C1 segment of cervical spinal cord (tissue), 14 donors: ENCODE measurements at regions not wholly inside any gene's neighbourhood (a gene's known extent, or its start where the extent isn't known, plus 50 kb on each side); places are given as distances from the start of the nearest gene placed in this dataset.
"Not testable (repeated sequence)": the region's sequence is repeated elsewhere in the genome, so short reads cannot be mapped to it uniquely, and the experiment has no call there.

Source experiments
- DNase-seq, 14 donors: peaks; one replicate each; lab custom pipeline; 2025; lab: John Stamatoyannopoulos, UW

GRCh38 chr16:22710326-22710725 is 103.6 kb upstream of the HS3ST2 start:
- DNase-seq = no peak

GRCh38 chr16:22711847-22712246 is 102.1 kb upstream of the HS3ST2 start:
- no peak for DNase-seq

- no peak for DNase-seq
Observed at GRCh38 chr16:22712471-22712870, 101.5 kb upstream of the HS3ST2 start.

- not testable (repeated sequence) for DNase-seq
Observed at GRCh38 chr16:22718598-22718997, 95.4 kb upstream of the HS3ST2 start.

- no peak for DNase-seq
Observed at GRCh38 chr16:22719945-22720344, 94.0 kb upstream of the HS3ST2 start.

- DNase-seq = no peak
Observed at GRCh38 chr16:22721511-22722100, 92.4 kb upstream of the HS3ST2 start.

GRCh38 chr16:22722551-22723541 is 91.1 kb upstream of the HS3ST2 start:
- DNase-seq = not testable (repeated sequence)

- no peak for DNase-seq
Observed at GRCh38 chr16:22726868-22727267, 87.1 kb upstream of the HS3ST2 start.

- no peak for DNase-seq
Observed at GRCh38 chr16:22727285-22728166, 86.4 kb upstream of the HS3ST2 start.

GRCh38 chr16:22728167-22728836 is 85.7 kb upstream of the HS3ST2 start:
- DNase-seq = no peak

- no peak for DNase-seq
Observed at GRCh38 chr16:22732400-22732799, 81.6 kb upstream of the HS3ST2 start.

- no peak for DNase-seq
Observed at GRCh38 chr16:22732959-22733358, 81.0 kb upstream of the HS3ST2 start.

GRCh38 chr16:22734368-22734767 is 79.6 kb upstream of the HS3ST2 start:
- no peak for DNase-seq

- DNase-seq = peak in 1 of 14 donors; percentile 81
Observed at GRCh38 chr16:22736791-22737190, 77.2 kb upstream of the HS3ST2 start.

GRCh38 chr16:22739077-22739476 is 74.9 kb upstream of the HS3ST2 start:
- peak in 3 of 14 donors; percentile 1 to 11 (median 9) for DNase-seq

- DNase-seq = no peak
Observed at GRCh38 chr16:22743401-22743800, 70.6 kb upstream of the HS3ST2 start.

- DNase-seq = no peak
Observed at GRCh38 chr16:22751104-22751667, 62.8 kb upstream of the HS3ST2 start.

GRCh38 chr16:22751685-22752084 is 62.3 kb upstream of the HS3ST2 start:
- no peak for DNase-seq

GRCh38 chr16:22753451-22753850 is 60.5 kb upstream of the HS3ST2 start:
- DNase-seq = no peak

GRCh38 chr16:22754577-22754976 is 59.4 kb upstream of the HS3ST2 start:
- no peak for DNase-seq

- no peak for DNase-seq
Observed at GRCh38 chr16:22757202-22757601, 56.8 kb upstream of the HS3ST2 start.
